ENCODE measurements at regions not wholly inside any gene's neighbourhood (a gene's known extent, or its start where the extent isn't known, plus 50 kb on each side); places are given as distances from the start of the nearest gene placed in this dataset.

- DNase-seq: peak; percentile 53 to 66 (median 54)
- Histone ChIP-seq H3K9me3 (ENCODE audit: control insufficient read depth in 4 of 4, insufficient read depth in 3 of 4, low read length in 3 of 4) (no peaks in the 10 kb centered on the region), H3K4me1 (ENCODE audit: control insufficient read depth in 5 of 5, insufficient read depth in 5 of 5, low read length in 5 of 5) (no peaks in the 10 kb centered on the region), H3K4me3 (no peak overlapping the region), H3K9ac (ENCODE audit: insufficient read depth in 1 of 2, low read length in 2 of 2) (no peak overlapping the region), H3K36me3 (ENCODE audit: control insufficient read depth in 4 of 4, insufficient read depth in 4 of 4, low read length in 4 of 4) (peaks cover 0 to 1% (median 0%) of the 10 kb centered on the region in 4 donors), H3K27me3 (ENCODE audit: control insufficient read depth in 3 of 3, insufficient read depth in 3 of 3, low read length in 2 of 3) (no peaks in the 10 kb centered on the region), H3K27ac (ENCODE audit: low read depth in 1 of 2, low read length in 1 of 2) (no peak overlapping the region)
- peak; percentile 61 for TF ChIP-seq CTCF (IDR thresholded peaks at IDR 0.05; ENCODE audit: control extremely low read depth, extremely low read depth)
- WGBS, 2 donors: 35 to 40% methylated on average over 2 of the region's 2 CpGs
- ATAC-seq (ENCODE audit: insufficient read depth, low FRiP score): peak; percentile 88
Observed at GRCh38 chr3:67790043-67790442, 135.6 kb upstream of the SUCLG2 start.

GRCh38 chr3:67788396-67788795, 134.0 kb upstream of the SUCLG2 start:
- H3K27ac ChIP-seq (ENCODE audit: low read depth in 1 of 2, low read length in 1 of 2): no peak overlapping the region
- no peak overlapping the region for H3K4me3 ChIP-seq
- H3K27me3 ChIP-seq (ENCODE audit: control insufficient read depth in 3 of 3, insufficient read depth in 3 of 3, low read length in 2 of 3): no peaks in the 10 kb centered on the region
- ATAC-seq (ENCODE audit: insufficient read depth, low FRiP score) (no peak), DNase-seq (no peak)
- 86 to 88% methylated on average over 6 of the region's 6 CpGs for WGBS, 2 donors
- no peaks in the 10 kb centered on the region for H3K9me3 ChIP-seq (ENCODE audit: control insufficient read depth in 4 of 4, insufficient read depth in 3 of 4, low read length in 3 of 4)
- no peaks in the 10 kb centered on the region for H3K4me1 ChIP-seq (ENCODE audit: control insufficient read depth in 5 of 5, insufficient read depth in 5 of 5, low read length in 5 of 5)
- peaks cover 0 to 1% (median 0%) of the 10 kb centered on the region in 4 donors for H3K36me3 ChIP-seq (ENCODE audit: control insufficient read depth in 4 of 4, insufficient read depth in 4 of 4, low read length in 4 of 4)
- H3K9ac ChIP-seq (ENCODE audit: insufficient read depth in 1 of 2, low read length in 2 of 2): no peak overlapping the region
- no peak for TF ChIP-seq CTCF (IDR thresholded peaks at IDR 0.05; ENCODE audit: control extremely low read depth, extremely low read depth)

- Histone ChIP-seq H3K4me3 (no peak overlapping the region), H3K27me3 (ENCODE audit: control insufficient read depth in 3 of 3, insufficient read depth in 3 of 3, low read length in 2 of 3) (no peaks in the 10 kb centered on the region), H3K36me3 (ENCODE audit: control insufficient read depth in 4 of 4, insufficient read depth in 4 of 4, low read length in 4 of 4) (peaks cover 0 to 1% (median 0%) of the 10 kb centered on the region in 4 donors), H3K9ac (ENCODE audit: insufficient read depth in 1 of 2, low read length in 2 of 2) (no peak overlapping the region), H3K4me1 (ENCODE audit: control insufficient read depth in 5 of 5, insufficient read depth in 5 of 5, low read length in 5 of 5) (no peaks in the 10 kb centered on the region), H3K9me3 (ENCODE audit: control insufficient read depth in 4 of 4, insufficient read depth in 3 of 4, low read length in 3 of 4) (peaks cover 0 to 4% (median 2%) of the 10 kb centered on the region in 4 donors), H3K27ac (ENCODE audit: low read depth in 1 of 2, low read length in 1 of 2) (no peak overlapping the region)
- 49 to 64% methylated on average over 3 of the region's 3 CpGs for WGBS, 2 donors
- TF ChIP-seq CTCF (IDR thresholded peaks at IDR 0.05; ENCODE audit: control extremely low read depth, extremely low read depth): no peak
- DNase-seq (peak in 2 of 3 donors; percentile 58 to 63), ATAC-seq (ENCODE audit: insufficient read depth, low FRiP score) (no peak)
Observed at GRCh38 chr3:67783281-67784250, 129.2 kb upstream of the SUCLG2 start.
